ENCODE measurements at regions not wholly inside any gene's neighbourhood (a gene's known extent, or its start where the extent isn't known, plus 50 kb on each side); places are given as distances from the start of the nearest gene placed in this dataset.

DNA sequence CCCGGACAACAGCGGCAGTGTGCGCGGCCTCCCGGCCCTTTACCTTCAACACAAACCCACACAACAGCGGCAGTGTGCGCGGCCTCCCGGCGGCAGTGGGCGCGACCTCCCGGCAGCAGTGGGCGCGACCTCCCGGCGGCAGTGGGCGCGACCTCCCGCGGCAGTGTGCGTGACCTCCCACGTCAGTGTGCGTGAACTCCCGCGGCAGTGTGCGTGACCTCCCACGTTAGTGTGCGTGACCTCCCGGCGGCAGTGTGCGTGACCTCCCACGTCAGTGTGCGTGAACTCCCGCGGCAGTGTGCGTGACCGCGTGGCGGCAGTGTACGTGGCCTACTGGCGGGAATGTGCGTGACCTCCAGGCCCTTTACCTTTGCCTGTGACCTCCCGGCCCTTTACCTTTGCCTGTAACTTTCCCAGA is 576.6 kb upstream of the FRG1 start:
- 90 to 91% methylated on average over 41 to 43 of the region's 44 CpGs for WGBS, 2 donors
- Histone ChIP-seq H3K27me3 (no peaks in the 10 kb centered on the region), H3K4me3 (peak overlapping the region in 2 of 10 donors; percentile 31 to 36), H3K4me1 (no peaks in the 10 kb centered on the region), H3K27ac (no peak overlapping the region), H3K36me3 (no peaks in the 10 kb centered on the region), H3K9me3 (no peaks in the 10 kb centered on the region)
- intact Hi-C loops (cut with DNase I), result no loop called here
- DNase-seq (no peak), ATAC-seq (no peak)
- TF ChIP-seq, protein P1, sequence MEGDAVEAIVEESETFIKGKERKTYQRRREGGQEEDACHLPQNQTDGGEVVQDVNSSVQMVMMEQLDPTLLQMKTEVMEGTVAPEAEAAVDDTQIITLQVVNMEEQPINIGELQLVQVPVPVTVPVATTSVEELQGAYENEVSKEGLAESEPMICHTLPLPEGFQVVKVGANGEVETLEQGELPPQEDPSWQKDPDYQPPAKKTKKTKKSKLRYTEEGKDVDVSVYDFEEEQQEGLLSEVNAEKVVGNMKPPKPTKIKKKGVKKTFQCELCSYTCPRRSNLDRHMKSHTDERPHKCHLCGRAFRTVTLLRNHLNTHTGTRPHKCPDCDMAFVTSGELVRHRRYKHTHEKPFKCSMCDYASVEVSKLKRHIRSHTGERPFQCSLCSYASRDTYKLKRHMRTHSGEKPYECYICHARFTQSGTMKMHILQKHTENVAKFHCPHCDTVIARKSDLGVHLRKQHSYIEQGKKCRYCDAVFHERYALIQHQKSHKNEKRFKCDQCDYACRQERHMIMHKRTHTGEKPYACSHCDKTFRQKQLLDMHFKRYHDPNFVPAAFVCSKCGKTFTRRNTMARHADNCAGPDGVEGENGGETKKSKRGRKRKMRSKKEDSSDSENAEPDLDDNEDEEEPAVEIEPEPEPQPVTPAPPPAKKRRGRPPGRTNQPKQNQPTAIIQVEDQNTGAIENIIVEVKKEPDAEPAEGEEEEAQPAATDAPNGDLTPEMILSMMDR (IDR thresholded peaks at IDR 0.05), result no peak

DNA sequence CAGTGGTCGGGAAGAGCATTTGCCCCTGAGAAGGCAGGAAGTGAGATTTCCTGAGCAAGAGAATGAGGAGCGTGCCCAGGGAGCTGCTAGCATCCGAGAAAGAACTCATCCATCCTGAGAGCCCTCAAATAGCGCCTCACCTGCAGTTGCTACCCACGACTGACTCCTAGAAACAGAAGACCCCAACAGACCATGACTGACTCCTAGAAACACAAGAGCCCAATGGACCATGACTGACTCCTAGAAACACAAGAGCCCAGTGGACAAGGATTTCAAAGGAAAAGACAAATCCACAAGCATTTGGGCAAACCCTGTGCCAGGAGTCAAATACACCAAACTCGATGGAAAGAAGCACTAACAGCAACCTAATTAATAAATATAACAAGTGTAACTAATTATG is 575.2 kb upstream of the FRG1 start:
- no peak overlapping the region for H3K4me3 ChIP-seq
- H3K4me1 ChIP-seq, result no peaks in the 10 kb centered on the region
- H3K9me3 ChIP-seq, result no peaks in the 10 kb centered on the region
- no peaks in the 10 kb centered on the region for H3K27me3 ChIP-seq
- 79 to 83% methylated on average over 6 of the region's 6 CpGs for WGBS, 2 donors
- no peak for DNase-seq
- ATAC-seq, result no peak
- TF ChIP-seq, protein P1 (IDR thresholded peaks at IDR 0.05), result no peak
- no peaks in the 10 kb centered on the region for H3K36me3 ChIP-seq
- H3K27ac ChIP-seq, result no peak overlapping the region
- intact Hi-C loops (cut with DNase I), result no loop called here

DNA sequence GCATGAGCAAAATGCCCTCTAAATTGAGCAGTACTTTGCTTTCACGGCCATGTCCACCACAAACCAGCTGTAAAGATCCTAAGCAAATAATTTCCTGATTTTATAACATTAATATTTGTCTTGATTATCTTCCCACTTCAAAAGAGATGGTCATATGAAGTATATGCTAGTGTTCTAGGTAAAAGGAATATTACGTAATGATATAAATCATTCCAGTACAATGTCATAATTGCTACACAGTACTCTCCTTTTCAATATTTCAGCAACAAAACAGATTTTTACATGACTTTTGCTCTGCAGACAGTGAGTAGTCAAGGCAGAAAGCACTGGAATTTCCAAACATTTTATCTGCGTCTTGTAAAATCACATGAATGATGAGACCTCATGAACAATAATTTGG is 572.8 kb upstream of the FRG1 start:
- TF ChIP-seq, protein P1 (IDR thresholded peaks at IDR 0.05), result no peak
- Histone ChIP-seq H3K4me3 (no peak overlapping the region), H3K27me3 (no peaks in the 10 kb centered on the region), H3K27ac (no peak overlapping the region), H3K9me3 (no peaks in the 10 kb centered on the region), H3K4me1 (no peaks in the 10 kb centered on the region), H3K36me3 (no peaks in the 10 kb centered on the region)
- intact Hi-C loops (cut with DNase I), result no loop called here
- DNase-seq, result no peak
- ATAC-seq, result no peak
- 90% methylated on average over 3 of the region's 3 CpGs for WGBS, 2 donors

DNA sequence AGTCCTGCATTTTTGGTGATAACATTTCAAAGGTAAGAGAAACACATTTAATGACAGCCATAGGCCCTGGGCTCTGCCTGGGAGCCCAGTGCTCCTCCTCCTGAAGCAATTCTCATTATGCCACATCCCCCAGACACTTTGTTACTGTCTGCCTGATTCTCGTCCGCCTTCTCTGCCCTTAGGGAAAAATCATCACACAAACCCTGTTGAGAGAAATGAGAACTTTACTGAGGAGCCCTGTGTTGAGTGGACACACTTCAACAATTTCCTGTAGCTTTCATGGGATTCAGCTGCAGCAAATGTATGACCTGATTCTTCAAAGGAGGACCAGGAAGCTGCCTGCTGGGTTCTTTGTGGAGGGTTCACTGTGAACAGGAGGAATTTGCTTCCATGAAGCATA is 566.5 kb upstream of the FRG1 start:
- Histone ChIP-seq H3K27me3 (peaks cover 0 to 5% (median 0%) of the 10 kb centered on the region in 7 donors), H3K4me1 (no peaks in the 10 kb centered on the region), H3K4me3 (no peak overlapping the region), H3K36me3 (no peaks in the 10 kb centered on the region), H3K9me3 (peaks cover 0 to 4% (median 0%) of the 10 kb centered on the region in 11 donors), H3K27ac (no peak overlapping the region)
- 64 to 65% methylated on average over 2 of the region's 2 CpGs for WGBS, 2 donors
- intact Hi-C loops (cut with DNase I), result no loop called here
- TF ChIP-seq, protein P1 (IDR thresholded peaks at IDR 0.05), result no peak
- DNase-seq (no peak), ATAC-seq (no peak)
